Activated CD4-positive, CD25-positive, alpha-beta regulatory T cell (primary cell): ENCODE measurements at regions not wholly inside any gene's neighbourhood (a gene's known extent, or its start where the extent isn't known, plus 50 kb on each side); places are given as distances from the start of the nearest gene placed in this dataset.
"Not testable (repeated sequence)": the region's sequence is repeated elsewhere in the genome, so short reads cannot be mapped to it uniquely, and the experiment has no call there.

Source experiments
- DNase-seq, 4 experiments: peaks; one replicate each; lab custom pipeline; 2025; lab: John Stamatoyannopoulos, UW

DNA sequence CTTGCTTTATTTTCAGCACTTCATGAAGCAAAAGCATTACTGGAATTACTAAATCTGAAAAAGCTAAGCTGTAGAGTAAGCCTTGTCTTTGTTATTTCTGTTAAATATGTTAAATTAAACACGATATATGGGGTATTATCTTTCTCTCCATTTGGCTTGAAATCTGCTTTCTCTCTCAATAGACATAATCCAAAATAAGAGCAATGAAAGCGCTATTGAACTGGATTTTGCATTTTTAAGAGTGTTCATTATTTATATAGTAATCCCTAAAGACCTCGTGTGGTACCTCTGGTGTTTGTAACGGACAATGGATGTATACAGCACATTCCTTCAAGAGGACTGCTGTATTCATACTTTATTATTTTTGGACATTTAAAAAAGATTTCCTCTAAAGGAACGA lies 91.5 kb upstream of the KCNE2 start:
- no peak for DNase-seq

DNA sequence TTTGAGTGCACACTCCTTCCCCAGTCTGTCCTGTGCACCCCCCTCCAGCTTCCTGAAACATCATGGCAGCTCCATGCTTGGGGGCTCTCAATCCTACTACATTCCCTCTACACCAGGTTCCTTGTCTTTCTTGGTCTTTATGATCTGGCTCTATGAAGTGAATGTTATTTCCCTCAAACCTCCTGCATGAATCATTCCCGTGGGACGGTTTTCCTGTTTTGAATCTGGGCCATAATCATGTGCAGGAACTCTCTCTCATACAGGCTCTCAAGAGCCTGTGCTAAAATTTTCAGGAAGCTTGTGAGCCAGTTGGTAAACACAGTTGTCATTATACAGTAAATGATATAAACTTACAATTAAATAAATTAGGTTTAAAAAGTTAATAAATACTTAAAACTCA lies 89.8 kb upstream of the KCNE2 start:
- no peak for DNase-seq

- no peak for DNase-seq
These were observed 86.9 kb upstream of the KCNE2 start for GRCh38 chr21:34276711-34277425.

DNA sequence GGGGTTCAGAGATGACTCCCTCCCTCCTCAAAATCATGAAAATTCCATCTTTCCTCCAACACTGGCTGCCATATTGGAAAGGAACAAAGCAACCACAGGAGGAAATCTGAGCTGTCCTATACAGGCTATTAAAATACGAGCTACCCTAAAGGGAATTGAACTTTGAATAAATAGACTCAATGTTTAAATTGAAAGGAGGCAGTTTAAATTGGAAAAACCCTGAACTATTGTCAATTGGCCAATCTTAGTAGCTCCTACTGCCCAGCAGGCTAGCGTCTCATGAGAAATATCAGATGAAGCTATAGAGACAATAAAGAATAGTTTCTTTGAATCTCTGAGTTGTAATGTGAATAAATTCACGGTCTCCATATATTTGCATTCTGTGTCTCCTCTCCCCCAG lies 85.4 kb upstream of the KCNE2 start:
- no peak for DNase-seq

DNA sequence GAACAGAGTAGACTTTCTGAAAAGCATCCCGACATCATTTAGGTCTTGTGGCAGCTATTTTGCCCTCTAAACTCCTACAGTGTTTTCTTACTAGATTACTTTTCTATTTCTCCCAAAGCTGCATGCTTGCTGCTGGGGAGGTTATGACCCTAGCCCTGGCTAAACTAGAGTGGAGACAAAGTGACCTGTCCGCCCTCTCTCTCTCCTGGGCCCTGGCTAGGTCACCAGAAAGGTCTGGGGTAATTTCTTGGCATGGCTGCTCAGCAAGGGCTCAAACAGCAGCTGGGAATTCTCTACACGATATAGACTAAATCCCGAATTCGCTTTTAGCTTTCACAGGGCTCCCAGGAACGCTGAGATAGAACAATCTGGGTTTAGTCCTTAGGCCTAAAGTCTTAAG lies 84.5 kb upstream of the KCNE2 start:
- no peak for DNase-seq

DNA sequence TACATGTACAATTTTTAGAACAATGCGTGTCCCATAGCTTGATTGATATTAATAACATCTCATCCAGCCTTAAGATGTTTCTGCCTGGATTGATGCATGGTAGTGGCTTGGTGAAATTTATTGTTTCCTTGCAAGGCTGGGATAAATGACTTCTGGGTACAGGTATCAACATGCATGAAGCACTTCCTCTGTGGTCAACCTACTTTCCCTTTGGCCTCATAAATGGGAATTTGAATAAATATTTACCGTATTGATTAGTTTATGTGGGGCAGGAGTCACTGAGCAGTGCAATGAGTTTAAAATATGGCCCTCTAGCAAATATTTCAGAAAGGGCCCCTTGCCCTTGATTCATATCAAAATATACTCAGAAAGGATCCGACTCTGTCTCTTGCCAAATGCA lies 83.9 kb upstream of the KCNE2 start:
- DNase-seq, result no peak

DNA sequence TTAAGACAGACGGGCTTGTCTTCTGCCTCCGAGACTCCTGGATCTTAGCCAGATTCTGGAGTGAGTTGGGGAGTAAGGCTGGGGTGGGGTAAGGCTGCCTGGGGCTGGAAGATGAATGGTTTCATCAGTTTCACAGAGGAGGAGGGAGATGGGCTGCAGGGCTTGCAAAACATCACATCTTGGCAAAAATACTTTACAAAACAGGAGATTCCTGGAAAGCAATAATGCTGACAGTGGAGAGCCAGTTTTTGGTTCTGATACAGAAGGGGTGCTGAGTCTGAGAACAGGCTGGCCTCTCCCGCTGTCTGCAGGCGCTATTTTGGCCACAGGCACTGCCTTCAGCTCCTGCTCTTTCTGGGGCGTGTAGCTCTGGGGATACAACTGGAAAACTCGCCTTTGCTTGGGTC lies 83.4 kb upstream of the KCNE2 start:
- no peak for DNase-seq

DNA sequence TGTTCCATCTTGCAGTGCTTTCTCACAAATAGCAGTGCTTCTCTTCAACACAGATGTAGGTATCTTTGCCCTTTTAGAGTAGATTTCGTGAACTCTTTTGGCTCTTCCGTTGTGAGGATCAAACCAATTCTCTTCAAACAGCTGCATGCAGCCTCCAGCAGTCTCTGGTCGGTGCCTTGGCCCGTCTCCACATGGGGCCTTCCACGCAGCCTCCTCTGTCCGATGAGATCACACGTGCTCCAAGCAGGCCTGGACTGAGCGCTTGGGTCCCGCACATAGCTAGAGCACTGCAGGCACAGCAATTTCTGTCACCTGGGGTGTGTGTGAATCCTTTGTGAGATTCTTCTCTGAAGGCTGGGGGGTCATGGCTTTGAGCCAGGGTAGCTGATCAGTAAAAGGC lies 82.8 kb upstream of the KCNE2 start:
- no peak for DNase-seq

GRCh38 chr21:34282223-34282622 lies 81.6 kb upstream of the KCNE2 start:
- no peak for DNase-seq

GRCh38 chr21:34284666-34285065 lies 79.1 kb upstream of the KCNE2 start:
- no peak for DNase-seq

DNA sequence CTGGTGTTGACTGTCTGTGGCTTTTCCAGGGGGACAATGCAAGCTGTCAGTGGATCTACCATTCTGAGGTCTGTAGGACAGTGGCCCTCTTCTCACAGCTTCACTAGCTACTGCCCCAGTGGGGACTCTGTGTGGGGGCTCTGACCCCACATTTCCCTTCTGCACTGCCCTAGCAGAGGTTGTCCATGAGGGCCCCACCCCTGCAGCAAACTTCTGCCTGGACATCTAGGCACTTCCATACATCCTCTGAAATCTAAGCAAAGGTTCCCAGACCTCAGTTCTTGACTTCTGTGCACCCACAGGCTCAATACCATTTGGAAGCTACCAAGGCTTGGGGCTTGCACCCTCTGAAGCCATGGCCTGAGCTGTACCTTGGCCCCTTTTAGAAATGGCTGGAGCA lies 75.8 kb upstream of the KCNE2 start:
- not testable (repeated sequence) for DNase-seq

DNA sequence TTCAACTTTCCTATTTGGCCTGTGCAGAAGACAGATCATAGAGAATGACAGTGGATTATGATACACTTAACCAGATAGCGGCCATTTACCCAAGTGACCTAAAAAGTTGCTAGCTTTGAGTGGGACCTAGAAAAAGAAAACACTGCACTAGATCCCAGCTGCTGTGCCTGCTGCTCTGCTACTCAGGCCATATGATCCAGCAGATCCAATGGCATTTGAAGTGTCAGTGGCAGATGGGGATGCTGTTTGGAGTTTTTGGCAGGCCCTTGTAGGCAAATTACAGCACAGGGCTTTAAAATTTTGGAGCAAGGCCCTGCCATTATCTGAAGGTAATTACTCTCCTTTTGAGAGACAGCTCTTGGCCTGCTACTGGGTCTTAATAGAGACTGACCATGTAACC lies 74.0 kb upstream of the KCNE2 start:
- no peak for DNase-seq

- DNase-seq, result no peak
These were observed 66.9 kb upstream of the KCNE2 start for GRCh38 chr21:34296878-34297277.

DNA sequence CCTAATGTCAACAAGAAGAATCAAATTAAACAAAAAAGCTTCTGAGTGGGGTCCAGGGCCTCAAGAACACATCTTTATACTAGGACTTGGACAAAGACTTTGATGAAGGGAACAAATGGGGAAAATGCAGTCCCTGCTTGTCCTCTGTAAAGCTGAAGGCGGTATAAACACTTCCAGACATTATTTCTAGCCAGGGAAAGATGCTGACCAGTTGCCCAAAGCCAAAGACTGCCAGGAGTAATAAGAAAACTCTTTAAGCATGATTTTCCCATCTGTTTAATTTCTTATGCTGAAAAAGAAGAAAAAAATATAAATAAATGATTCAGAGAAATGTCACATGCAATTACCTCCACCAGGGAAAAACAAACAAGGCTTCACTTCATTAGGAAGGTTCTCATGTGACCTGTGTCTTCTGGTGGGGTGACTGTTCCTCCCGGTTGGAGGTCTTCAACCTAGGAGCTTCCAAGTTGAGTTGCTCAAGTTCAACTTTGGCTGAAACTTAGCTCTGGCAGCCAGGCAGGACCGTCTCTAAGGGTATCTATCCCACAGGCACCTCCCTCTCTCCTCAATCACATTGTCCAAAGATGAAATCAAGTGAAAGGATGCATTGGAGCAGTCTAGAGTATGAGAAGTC lies 65.2 kb upstream of the KCNE2 start:
- no peak for DNase-seq

GRCh38 chr21:34299168-34299539 lies 64.7 kb upstream of the KCNE2 start:
- DNase-seq, result no peak

DNA sequence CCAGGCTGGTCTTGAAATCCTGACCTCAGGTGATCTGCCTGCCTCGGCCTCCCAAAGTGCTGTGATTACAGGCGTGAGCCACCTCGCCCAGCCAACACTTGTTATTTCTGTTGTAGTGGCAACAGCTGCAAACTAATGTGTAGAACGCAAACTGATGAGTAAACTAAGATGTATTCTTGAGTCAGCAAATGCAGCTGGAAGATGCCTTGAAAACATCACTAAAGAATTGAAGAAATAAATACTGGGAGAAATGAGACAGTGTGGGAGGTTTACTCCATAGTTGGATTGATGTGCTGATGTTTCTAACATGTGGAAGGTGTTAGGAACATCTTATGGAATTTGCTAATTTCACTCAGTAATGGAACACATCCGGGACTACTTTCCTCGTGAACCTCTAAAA lies 61.3 kb upstream of the KCNE2 start:
- no peak for DNase-seq

DNA sequence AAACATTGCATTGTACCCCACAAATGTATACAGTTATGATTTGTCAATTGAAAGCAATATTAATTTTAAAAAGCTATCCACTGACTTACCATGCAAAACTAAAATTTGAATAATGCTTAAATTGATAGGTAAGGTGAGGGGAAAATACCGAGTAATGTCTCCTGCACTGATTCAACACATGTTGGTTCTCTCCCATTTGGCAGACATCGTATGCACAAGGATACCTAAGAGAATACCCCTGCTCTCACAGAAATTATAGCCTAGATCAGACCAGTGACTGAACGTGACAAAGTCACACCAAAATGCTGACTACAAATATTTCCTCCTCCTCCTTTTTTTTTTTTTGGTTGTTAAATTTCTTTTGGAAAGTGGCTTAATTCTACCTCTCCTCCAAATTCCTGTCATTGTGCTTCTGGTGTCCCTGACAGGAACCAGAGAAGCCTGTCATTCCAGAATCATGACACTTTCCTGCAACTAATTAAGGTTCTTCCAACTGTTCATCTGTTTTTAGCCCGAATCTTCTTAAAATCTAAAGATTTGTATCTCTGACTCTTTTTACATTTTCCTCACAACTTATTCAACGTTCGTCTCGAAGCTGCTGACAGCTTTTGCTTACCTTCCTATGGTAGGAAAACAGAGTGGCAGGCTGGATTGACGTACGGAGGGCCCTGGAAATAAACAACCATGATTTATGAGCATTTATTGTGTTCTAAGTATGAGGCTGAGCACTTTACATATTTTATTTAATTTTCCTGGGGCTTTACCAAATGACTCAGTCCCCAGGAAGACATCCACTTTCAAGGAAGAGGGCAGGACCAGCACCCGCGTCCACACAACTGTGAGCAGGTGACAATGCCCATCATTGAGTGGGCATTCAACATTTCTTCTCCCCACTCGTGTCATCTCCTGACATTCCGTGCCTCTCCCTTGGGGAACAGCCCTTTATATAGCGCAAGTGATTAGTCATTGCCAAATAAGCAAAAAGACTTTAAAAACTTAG lies 57.9 kb upstream of the KCNE2 start:
- DNase-seq, result no peak

GRCh38 chr21:34307991-34308532 lies 55.7 kb upstream of the KCNE2 start:
- DNase-seq, result no peak

GRCh38 chr21:34311561-34312330 lies 52.1 kb upstream of the KCNE2 start:
- no peak for DNase-seq

DNA sequence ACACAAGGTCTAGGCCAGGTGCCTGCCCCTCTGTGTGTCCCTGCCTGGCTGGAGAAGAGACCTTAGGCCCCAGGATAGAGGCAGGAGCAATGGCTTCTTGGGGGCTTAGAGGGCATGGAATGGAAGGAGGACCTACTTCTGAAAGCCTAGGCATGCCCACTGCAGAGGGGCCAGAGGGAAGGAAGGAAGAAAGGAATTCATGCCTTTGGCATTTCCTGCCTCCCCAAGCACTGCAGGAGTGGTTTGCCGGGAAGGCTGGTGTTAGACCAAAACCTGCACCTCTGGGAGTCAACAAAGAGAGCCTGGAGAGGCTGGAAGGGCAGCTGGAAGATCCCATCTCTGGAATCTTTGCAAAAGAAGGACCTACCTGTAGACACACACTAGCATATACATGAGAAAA lies 50.7 kb upstream of the KCNE2 start:
- DNase-seq, result no peak
